Endothelial cell of umbilical vein (primary cell): ENCODE measurements at regions not wholly inside any gene's neighbourhood (a gene's known extent, or its start where the extent isn't known, plus 50 kb on each side); places are given as distances from the start of the nearest gene placed in this dataset.

ENCODE experiments used
- BruUV-seq: library from RNA; stranded (reverse); fragments of 400-500 nt; replicated peaks from 2 replicates; lab custom pipeline; 2021; lab: Mats Ljungman, UMichigan
- CTCF ChIA-PET: fragments of 300-600, 350-600 bp; sonication (Branson Sonifier 250); formaldehyde crosslinking; loops from one replicate; lab custom pipeline; 2021; ENCODE audit warnings: antibody characterized with exemption, inconsistent platforms; lab: Charles Lee
- POLR2A ChIA-PET: fragments of 300-600, 350-600 bp; sonication (Branson Sonifier 250); formaldehyde crosslinking; loops from one replicate; lab custom pipeline; 2021; ENCODE audit warnings: antibody characterized with exemption, inconsistent platforms; lab: Charles Lee
- DNase-seq: peaks from one replicate; pipeline ENCODE4 v3.0.0-alpha.2; 2011; ENCODE audit warnings: low read depth, low spot score
- FAIRE-seq: peaks from 2 replicates; lab custom pipeline; 2011; peaks lifted over from hg19 to GRCh38; lab: Jason Lieb, UNC
- H2AFZ ChIP-seq: 2 replicates; pipeline ENCODE4 v1.6.0; 2012; ENCODE audit warnings: low read depth, low read length, control low read depth, inconsistent platforms
- H3K27ac ChIP-seq: 2 replicates; pipeline ENCODE4 v1.5.1; 2011; ENCODE audit warnings: low read depth, mild to moderate bottlenecking, control low read depth, low read length, moderate library complexity; ENCODE audit not compliant: insufficient read depth
- H3K27me3 ChIP-seq, 2 experiments: 2 replicates each; pipeline versions ENCODE4 v1.6.0 to v1.6.1; 2011; ENCODE audit warnings: low read length in 2 of 2, mixed read lengths in 1 of 2; ENCODE audit not compliant: control insufficient read depth in 2 of 2, insufficient read depth in 2 of 2
- H3K36me3 ChIP-seq, 2 experiments: 2 replicates in 1 of 2; 3 replicates in 1 of 2; pipeline ENCODE4 v1.5.1; 2011; ENCODE audit warnings: low read length in 2 of 2, mild to moderate bottlenecking in 1 of 2, moderate library complexity in 1 of 2; ENCODE audit not compliant: control insufficient read depth in 2 of 2, insufficient read depth in 2 of 2; ENCODE audit errors: extremely low read depth in 1 of 2
- H3K4me1 ChIP-seq: 3 replicates; pipeline ENCODE4 v1.5.1; 2011; ENCODE audit warnings: mild to moderate bottlenecking, low read length; ENCODE audit not compliant: control insufficient read depth, insufficient read depth; ENCODE audit errors: extremely low read depth
- H3K4me2 ChIP-seq: 2 replicates; pipeline ENCODE4 v1.6.1; 2011; ENCODE audit warnings: low read length, control low read depth, mixed read lengths; ENCODE audit not compliant: insufficient read depth
- H3K4me3 ChIP-seq, 3 experiments: fragments of 200-600 bp in 1 of 3; sonication (generic), shearing (Covaris generic) in 1 of 3; replicated peaks in 1 of 3; 2 replicates each; pipeline ENCODE4 v1.5.1; 2011 to 2016; ENCODE audit warnings: control low read depth in 3 of 3, low read length in 3 of 3, mild to moderate bottlenecking in 2 of 3, inconsistent platforms in 1 of 3, low read depth in 1 of 3, moderate library complexity in 1 of 3; ENCODE audit not compliant: insufficient read depth in 1 of 3
- H3K79me2 ChIP-seq: 2 replicates; pipeline ENCODE4 v1.6.0; 2012; ENCODE audit warnings: low read length, inconsistent platforms; ENCODE audit not compliant: control insufficient read depth, insufficient read depth
- H3K9ac ChIP-seq: replicated peaks from 2 replicates; pipeline ENCODE3; 2011; ENCODE audit warnings: low read length, control low read depth; ENCODE audit not compliant: insufficient read depth; ENCODE audit errors: extremely low read depth
- H3K9me1 ChIP-seq: replicated peaks from 3 replicates; pipeline ENCODE4 v1.6.0; 2011; ENCODE audit warnings: mild to moderate bottlenecking, low read length; ENCODE audit not compliant: control insufficient read depth, insufficient read depth; ENCODE audit errors: extremely low read depth
- H3K9me3 ChIP-seq: replicated peaks from 2 replicates; pipeline ENCODE4 v1.5.1; 2012; ENCODE audit warnings: low read length, inconsistent platforms; ENCODE audit not compliant: control insufficient read depth, insufficient read depth
- H4K20me1 ChIP-seq: replicated peaks from 2 replicates; pipeline ENCODE3; 2011; ENCODE audit warnings: mild to moderate bottlenecking, low read length; ENCODE audit not compliant: control insufficient read depth, insufficient read depth; ENCODE audit errors: extremely low read depth
- CTCF ChIP-seq, 2 donors: IDR thresholded peaks; 1 replicate in 1 of 2; 2 replicates in 1 of 2; pipeline ENCODE4 v1.5.1; 2011; ENCODE audit warnings: low read length in 2 of 2, mild to moderate bottlenecking in 2 of 2, moderate library complexity in 2 of 2, control low read depth in 1 of 2, inconsistent platforms in 1 of 2, low read depth in 1 of 2; ENCODE audit not compliant: insufficient read depth in 1 of 2; ENCODE audit errors: extremely low read depth in 1 of 2
- EZH2 ChIP-seq: IDR thresholded peaks from 2 replicates; pipeline ENCODE4 v1.6.1; 2012; ENCODE audit warnings: borderline replicate concordance, low read depth, mild to moderate bottlenecking, moderate library complexity, low read length, inconsistent platforms; ENCODE audit not compliant: severe bottlenecking
- FOS ChIP-seq: IDR thresholded peaks from 2 replicates; pipeline ENCODE4 v1.6.1; 2011; ENCODE audit warnings: mild to moderate bottlenecking, low read length, moderate library complexity, borderline replicate concordance; ENCODE audit not compliant: insufficient read depth
- GATA2 ChIP-seq: IDR thresholded peaks from 2 replicates; pipeline ENCODE4 v1.7.0; 2011; ENCODE audit warnings: low read depth, mild to moderate bottlenecking, moderate library complexity, mixed read lengths, low read length; ENCODE audit not compliant: insufficient read length, insufficient read depth
- JUN ChIP-seq: IDR thresholded peaks from 2 replicates; pipeline ENCODE4 v1.6.1; 2011; ENCODE audit warnings: borderline replicate concordance, low read depth; ENCODE audit not compliant: insufficient read length, insufficient read depth
- MAX ChIP-seq: IDR thresholded peaks from 2 replicates; pipeline ENCODE4 v1.6.1; 2011; ENCODE audit not compliant: insufficient read depth, insufficient read length
- MYC ChIP-seq: IDR thresholded peaks from one replicate; pipeline ENCODE4 v1.6.1; 2011; ENCODE audit warnings: mild to moderate bottlenecking, low read depth, low read length
- POLR2A ChIP-seq: IDR thresholded peaks from 2 replicates; pipeline ENCODE4 v1.6.1; 2012; ENCODE audit warnings: low read depth, mild to moderate bottlenecking, control low read depth, low read length
- POLR2AphosphoS5 ChIP-seq: IDR thresholded peaks from 2 replicates; pipeline ENCODE4 v1.6.1; 2012; ENCODE audit warnings: low read depth, mild to moderate bottlenecking, control low read depth, low read length, moderate library complexity; ENCODE audit not compliant: insufficient read depth
- dilution Hi-C: fragments of 300-500 bp; cut with MboI; formaldehyde crosslinking; loops from one replicate; pipeline ENCODE4 v1.15.0; 2019; ENCODE audit warnings: low sequenced_read_pairs; ENCODE audit not compliant: extremely low pct_ligation_motif_present
- intact Hi-C: fragments of 100-400 bp; cut with micrococcal nuclease; formaldehyde crosslinking; loops from one replicate; pipeline ENCODE4 v1.10.0; 2022

GRCh38 chr3:64909011-64909410 is 221.2 kb upstream of the ADAMTS9 start:
- dilution Hi-C loops, result no loop called here
- H3K4me2 ChIP-seq, result peak overlapping the region; percentile 80
- intact Hi-C loops, result loop anchor here (2.0 to 5.0 kb wide), 4 partner anchors 14 to 292 kb away; partner anchors contain the start of gene ADAMTS9
- BruUV-seq, result TSS peak; percentile 83
- peak overlapping the region; percentile 89 for H3K27ac ChIP-seq
- no peak for TF ChIP-seq MAX
- TF ChIP-seq FOS, result no peak
- no peak for TF ChIP-seq POLR2AphosphoS5
- TF ChIP-seq CTCF (IDR thresholded peaks at IDR 0.05; ENCODE audit: extremely low read depth in 1 of 2, insufficient read depth in 1 of 2, low read depth in 1 of 2, low read length in 2 of 2), result no peak
- TF ChIP-seq POLR2A, result no peak
- no peak for TF ChIP-seq EZH2
- TF ChIP-seq GATA2, result no peak
- no peak for TF ChIP-seq JUN
- no peak for TF ChIP-seq MYC
- H3K79me2 ChIP-seq, result no peaks in the 10 kb centered on the region
- H3K9me1 ChIP-seq, result no peaks in the 10 kb centered on the region
- peak; percentile 62 for FAIRE-seq
- peak overlapping the region; percentile 52 for H3K9ac ChIP-seq
- peak; percentile 71 for DNase-seq
- no peaks in the 10 kb centered on the region for H3K36me3 ChIP-seq
- ChIA-PET POLR2A (interaction anchor here (0.6 kb wide), 1 partner anchor 12 kb away, joined by 6 read pairs; no protein-coding TSS in a partner anchor), CTCF (interaction anchor here (1.4 to 1.5 kb wide), 3 partner anchors 12 to 70 kb away, joined by 3 to 5 read pairs (median 4); no protein-coding TSS in a partner anchor)
- peak overlapping the region; percentile 75 for H2AFZ ChIP-seq
- peaks cover 30% of the 10 kb centered on the region for H3K4me1 ChIP-seq
- H3K27me3 ChIP-seq, result no peaks in the 10 kb centered on the region
- H4K20me1 ChIP-seq, result no peaks in the 10 kb centered on the region
- H3K9me3 ChIP-seq, result no peaks in the 10 kb centered on the region
- H3K4me3 ChIP-seq, result peak overlapping the region in 1 of 3 experiments; percentile 20
